CD4-positive, alpha-beta T cell treated with Interleukin-4 for 4 hours (primary cell): ENCODE measurements at regions not wholly inside any gene's neighbourhood (a gene's known extent, or its start where the extent isn't known, plus 50 kb on each side); places are given as distances from the start of the nearest gene placed in this dataset.

ENCODE experiments used
- DNase-seq: peaks from one replicate; pipeline ENCODE4 v3.0.0-alpha.2; 2020

DNA sequence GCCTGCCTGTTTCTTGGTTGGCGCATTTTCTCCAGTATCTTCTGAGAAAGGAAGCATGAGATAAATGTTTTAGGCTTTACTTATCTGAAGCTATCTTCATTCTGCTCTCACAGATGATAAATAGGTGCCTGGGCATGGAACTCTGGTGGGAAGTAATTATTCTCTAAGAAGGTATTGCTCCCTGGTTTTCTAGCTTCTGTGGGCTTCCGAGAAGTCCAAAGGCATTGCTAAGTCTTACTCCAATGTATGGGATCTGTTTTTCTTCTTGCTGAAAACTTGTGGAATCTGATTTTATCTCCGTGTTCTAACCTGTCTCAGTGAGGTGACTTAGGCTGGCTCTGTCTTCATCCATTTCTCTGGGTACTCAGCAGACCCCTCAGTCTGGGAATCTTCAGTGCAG, 224.4 kb upstream of the HS6ST1 start:
- DNase-seq: no peak

DNA sequence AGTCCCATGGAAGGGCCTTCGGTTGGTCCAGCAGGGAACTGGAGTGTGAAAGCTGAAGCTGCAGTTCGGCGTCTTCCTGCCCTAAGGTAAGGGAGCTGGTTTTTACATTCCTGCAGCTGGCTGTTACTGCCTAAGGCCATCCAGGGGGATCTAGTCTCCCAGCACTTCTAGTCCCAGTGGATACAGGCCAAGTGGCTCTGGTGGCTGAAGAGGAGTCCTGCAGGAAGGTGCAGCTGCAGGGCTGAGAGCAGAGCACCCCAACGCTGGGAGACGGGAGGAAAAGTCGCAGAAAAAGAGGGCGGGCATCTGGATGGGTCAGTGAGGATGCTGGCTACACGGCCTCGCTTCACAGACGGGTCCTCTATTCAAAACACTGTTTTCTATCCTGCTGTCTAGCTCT, 225.0 kb upstream of the HS6ST1 start:
- no peak for DNase-seq

DNA sequence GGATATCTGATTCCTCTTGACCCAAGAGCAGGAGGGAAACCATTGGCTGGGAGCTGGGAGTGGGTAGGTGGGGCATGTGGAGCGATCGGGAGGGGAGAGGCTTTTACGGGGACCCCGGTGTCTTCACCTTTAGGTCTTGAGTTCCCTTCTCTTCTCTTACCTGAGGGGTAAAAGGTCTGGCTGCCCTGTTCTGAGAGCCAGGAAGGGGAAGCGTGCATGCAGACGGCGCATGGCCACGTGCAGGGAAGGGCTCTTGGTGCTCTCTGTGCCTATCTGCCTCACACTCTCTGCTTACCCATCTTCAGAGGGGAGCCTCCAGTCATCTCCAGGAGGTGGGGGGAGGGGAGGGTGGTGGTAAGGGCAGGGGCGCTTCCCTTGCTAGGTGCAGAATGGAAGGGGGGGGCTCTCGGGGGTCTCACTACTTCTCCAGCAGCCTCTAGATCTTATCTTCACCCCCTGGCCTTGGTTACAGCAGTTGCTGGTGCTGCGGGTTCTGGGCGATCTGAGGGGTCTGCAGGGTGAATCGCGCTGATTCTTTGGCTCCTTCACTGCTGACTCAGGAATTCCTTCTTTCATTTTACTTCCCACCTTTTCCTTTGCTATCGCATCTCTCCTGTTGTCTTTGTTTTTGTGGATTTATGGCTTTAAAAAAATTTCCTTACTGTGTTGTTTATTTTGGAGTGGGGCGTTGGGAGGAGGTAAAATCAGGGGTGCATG, 225.8 kb upstream of the HS6ST1 start:
- no peak for DNase-seq

DNA sequence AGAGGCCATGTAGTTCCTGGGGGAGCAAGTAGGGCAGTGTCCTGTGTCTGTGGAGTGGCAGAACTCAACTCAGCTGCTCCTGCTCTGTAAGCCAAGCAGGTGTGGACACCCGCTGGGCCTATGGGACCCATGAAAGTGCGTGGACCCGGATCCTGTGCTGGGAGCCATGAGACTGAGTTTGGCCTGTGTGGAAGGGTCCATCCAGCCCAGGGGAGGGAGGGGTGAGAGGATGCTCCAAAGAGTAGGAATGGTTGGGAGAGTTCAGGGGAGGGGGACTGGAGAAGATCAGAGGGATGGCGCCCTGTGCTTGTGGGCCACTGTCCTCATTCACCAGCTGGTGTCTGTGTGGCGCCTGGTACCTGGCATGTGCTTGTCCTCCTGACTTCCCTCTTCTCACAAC, 226.4 kb upstream of the HS6ST1 start:
- no peak for DNase-seq

DNA sequence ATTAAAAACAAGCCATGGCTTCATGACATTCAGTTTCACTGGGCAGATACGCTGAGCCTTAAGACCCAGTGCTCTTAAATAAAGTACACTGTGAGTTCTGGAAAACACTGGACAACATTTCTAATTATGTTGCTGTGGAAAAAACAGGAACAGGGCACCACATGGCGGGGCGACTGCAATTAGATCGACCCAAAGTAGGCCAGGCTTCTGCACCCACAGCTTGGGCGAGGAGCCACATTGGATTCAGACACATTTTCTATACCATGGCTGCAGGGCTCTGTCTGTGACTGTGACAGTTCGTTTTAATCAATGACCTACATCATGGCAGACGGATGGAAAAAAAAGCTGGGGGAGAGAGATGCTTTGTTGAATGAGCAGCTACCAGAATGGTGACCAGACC, 227.2 kb upstream of the HS6ST1 start:
- no peak for DNase-seq

DNA sequence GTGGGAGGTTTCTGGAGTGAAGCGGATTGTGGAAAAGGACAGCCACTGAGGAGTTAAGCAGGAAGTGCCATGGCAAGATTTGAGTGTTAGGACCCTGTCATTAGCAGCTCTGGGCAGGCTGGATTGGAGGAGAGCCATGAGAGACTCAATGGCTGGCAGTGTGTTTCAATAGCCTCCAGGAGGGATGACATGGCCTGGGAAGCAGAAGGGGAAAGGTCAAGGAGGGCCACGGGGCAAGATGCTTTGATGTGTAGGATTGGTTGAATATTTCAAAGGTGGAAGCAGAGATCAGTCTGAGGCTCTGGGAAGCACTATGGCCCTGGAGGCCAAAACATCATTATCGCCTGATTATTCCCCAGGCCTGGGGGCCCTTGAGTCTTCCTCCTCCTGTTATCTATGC, 229.0 kb upstream of the HS6ST1 start:
- no peak for DNase-seq

DNA sequence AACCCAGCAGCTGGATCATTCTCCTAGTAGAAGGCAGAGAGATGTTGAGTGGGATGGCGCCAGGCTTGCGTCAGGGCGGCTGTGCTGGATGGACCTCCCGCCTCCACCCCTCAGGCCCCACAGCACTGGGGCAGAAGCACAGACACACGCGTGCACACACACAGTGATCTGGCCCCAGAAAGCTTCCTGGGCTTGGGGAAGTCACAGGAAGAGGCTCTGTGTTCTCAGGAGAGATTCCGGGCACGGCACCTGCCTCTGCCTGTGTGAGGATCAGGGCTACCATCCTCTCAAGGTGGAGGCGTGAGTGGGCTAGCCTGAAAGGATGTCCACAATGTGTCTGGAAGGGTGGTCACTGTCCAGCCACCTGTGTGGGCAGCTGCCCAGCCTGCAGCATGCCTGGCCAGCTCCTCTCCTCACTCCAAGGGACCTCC, 229.8 kb upstream of the HS6ST1 start:
- DNase-seq: no peak

DNA sequence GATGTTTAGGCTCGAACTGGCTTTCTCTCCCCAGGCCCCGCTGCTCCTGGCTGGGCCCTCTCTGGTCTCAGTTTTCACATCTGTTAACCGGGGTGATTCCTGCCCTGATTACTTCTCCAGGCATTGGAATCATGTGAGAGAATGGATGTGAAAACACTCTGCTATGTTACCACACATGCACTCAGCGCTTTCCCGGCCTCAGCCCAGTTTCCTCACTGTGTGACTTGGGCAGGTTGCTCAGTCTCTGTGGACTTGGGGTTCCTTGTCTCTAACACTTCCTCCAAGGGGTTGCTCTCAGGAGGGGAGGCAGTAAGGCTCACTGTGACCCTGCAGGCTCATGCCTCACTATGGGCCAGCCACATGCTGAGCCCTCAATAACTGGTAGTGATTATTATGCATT, 230.4 kb upstream of the HS6ST1 start:
- DNase-seq: no peak

DNA sequence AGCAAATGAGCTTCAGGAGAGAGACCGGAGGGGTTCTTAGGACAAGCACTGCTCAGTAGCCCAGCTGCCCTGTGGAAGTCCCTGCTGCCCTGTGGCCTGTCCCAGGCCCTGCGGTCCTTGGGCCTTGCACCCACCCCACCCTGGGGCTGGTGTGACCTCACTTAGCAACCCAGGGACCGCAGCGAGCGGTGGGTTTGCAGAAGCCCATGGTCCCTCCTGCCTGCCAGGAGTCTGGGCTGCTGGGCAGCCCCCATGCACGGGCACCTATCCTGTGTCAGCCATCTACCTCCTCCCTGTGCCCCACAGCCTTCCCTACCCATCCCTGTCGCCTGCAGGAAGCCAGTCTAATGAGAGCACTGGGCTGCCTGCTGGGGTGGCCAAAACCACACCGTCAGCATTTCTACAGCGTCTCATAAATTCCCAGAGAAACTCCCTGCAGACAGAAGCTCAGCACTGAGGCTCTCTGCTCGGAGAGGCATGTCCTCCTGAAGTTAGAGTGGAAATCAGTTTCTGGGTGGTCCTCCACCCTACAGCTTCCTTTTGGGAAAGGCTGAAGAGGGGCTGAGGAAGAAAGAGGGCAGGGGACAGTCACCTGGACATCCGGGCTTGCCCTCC, 231.1 kb upstream of the HS6ST1 start:
- DNase-seq: no peak

DNA sequence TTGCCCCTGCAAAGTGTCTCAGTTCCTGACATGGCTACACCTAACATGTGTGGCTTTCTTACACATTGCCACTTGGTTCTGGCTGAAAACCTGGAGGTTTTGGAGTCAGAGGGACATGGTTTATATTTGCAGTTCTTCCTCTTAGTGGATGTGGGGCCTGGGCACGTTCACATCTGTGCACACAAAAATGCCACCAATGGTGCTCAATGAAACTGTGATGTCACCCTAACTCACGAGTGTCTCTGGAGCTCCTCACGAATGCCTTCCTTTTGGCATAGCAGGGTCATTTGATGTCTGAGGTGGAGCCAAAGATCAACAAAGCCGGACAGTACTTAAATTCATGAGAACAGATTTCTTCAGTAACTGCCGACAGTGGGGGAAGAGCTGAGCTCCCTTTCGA, 231.7 kb upstream of the HS6ST1 start:
- no peak for DNase-seq

DNA sequence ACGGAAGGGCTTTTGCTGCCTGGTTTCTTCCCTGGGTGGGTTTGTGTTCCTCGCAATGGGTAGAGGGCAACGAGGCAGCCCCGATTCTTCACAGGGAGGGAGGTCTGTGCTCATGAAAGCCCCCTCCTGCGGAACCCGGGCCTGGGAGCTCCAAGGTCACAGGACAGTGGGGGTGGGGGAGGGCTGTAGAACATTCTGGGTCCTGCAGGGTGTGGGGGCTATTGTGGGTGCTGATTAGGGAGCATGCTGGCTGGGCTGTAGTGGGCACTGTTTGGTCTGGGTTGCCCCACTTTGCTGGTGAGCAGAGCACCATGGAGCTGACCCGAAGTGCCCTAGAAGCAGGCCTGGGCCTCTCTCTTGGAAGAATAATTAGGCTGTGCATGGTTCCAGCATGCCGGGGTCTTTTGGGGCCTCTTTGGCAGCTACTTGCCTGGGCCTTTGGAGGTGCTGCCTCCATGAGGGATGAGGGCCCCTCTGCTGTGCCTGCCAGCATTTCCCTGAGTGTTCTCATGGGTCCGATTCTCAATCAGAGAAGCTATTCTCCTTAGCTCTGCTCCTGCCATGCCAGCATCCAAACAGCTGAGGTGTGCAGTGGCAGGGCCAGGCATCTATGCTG, 232.2 kb upstream of the HS6ST1 start:
- no peak for DNase-seq

DNA sequence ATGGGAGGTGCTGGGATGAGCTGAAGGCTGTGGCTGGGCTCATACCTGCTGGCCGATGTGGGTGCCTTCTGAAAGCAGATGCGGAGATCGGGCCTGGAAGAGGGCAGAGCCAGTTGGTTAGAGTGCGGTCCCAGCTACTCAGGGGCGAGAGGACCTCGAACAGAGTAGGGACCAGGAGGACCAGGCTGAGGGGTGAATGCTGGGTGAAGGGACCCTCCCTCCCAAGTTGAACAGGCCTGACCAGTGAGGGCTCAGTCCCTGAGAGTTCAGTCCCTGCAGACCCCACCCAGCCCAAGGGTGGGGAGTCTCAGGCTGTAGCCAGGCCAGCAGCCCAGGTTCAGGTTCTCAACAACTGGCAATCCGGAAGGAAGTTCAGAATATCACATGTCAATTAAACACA, 232.8 kb upstream of the HS6ST1 start:
- no peak for DNase-seq

DNA sequence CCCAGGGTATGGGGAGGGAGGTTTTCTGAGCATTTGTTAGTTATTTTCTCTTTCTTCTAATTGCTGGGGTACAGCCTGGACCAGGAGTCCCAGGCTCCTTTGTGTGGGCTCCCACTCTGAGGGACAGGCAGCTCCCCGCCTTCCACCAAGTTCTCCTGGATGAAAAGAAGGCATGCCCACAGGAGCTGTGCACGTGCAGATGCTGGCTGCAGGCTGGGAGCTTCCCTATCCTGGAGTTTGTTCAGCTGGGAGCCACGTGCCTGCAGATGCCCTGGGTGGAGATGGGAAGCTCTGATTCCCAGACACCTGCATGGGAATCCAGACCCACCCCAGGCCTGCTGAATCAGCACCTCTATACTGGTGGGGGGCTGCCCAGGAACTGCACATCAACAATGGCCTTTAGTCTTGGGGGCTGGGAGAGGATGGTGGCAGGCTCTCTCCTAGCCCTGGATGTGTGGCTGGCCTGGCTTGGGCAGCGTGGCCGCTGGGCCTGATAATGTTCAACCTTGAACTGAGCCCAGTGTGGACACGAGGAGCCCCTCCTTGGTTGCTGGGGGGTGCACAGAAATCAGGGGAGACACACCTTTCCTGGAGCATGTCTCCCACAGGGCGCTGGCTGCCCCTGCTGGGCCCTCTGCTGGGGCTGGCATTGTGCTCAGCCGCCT, 233.6 kb upstream of the HS6ST1 start:
- DNase-seq: no peak

DNA sequence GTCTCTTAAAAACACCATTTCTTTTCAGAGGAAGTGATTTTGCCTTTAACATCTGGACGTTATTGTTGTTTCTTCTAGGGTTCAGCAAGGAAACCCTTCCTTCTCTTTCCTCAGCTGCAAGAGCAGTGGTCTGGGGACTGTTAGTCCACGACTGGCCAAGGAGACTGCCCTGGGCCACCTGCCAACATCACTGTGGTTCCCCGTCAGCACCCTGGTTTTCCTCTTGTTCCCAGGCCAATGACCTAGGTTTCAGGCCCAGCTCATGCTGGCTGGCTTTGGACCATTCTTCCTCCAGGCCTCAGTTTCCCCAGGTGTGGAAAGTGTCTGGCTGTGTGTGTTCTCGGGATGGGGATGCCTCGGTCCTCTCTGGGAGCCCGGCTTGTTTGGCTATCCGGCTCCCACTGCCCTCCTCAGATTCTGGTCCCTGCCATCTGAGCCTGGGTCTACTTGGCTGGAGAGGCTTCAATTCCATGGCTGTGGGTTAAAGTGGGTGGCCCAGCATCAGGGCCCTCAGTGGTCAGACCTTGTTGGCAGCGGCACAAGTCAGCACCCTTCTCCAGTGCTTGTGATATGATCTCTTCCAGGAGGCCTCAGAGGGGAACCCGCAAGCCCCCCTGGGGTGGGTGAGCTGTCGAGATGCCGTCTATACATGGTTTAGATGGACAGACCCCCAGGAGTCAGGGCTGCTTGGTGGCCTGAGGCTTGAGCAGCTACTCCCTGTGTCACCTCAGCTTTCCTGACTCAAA, 234.3 kb upstream of the HS6ST1 start:
- no peak for DNase-seq

DNA sequence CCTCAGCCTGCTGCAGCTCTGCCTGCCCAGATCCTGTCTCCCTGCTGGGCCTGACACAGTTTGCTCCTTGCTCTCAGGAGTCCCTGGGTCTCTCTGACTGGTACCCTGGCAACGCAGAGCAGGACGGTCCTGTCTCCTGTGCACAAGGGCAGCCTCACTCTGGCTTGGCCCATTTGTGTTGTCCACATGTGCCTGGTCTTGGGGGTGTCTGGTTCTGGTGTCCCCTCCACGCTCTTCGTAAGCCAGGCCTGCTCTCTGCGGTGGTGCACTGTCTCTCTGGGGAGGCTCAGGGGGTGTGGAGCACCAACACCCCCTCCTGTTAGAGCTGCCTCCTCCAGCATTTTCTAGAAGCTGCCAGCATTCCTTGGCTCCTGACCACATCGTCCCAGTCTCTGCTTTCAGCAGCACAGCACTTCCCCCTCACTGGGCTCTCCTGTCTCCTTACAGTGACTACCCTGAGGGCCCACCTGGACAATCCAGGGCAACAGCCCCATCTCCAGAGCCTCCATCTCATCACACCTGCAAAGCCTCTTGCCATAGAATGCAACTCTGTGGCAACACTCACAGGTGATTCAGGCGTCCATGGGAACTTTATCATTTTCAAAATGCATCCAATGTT, 235.6 kb upstream of the HS6ST1 start:
- DNase-seq: no peak

DNA sequence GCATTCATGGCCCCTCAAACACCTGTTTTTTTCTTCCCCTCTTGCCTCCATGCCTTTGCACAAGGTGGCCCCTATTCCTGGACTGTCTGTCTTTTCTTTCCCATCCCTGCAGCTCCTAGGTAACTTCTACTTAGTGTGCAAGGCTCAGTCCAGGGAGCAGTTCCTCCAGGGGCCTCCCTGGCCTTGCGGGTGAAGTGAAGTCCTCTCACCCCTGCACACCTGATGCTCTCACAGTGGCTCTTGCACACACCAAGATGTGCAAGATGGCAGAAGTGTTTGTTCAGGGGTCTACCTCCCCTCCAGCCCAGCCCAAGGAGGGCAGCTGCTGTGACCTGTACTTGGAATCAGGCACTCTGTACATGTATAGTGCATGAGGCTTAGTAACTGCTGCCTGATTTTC, 236.8 kb upstream of the HS6ST1 start:
- no peak for DNase-seq

DNA sequence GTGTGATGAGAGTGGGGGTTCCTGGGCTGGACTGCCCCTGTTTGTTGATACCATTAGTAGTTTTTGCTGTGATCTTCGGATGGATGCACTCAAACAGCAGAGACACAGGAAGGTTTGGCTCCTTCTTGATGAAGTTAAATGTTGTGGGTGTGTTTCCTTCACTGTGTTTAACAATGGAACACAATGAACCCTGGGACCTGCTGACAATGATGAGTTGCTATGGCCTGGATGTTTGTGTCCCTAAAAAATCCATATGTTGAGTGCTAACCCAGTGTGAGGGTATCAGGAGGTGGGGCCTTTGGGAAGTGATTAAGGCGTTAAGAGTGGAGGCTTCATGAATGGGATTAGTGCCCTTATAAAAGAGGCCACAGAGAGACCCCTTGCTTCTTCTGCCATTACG, 237.4 kb upstream of the HS6ST1 start:
- no peak for DNase-seq

DNA sequence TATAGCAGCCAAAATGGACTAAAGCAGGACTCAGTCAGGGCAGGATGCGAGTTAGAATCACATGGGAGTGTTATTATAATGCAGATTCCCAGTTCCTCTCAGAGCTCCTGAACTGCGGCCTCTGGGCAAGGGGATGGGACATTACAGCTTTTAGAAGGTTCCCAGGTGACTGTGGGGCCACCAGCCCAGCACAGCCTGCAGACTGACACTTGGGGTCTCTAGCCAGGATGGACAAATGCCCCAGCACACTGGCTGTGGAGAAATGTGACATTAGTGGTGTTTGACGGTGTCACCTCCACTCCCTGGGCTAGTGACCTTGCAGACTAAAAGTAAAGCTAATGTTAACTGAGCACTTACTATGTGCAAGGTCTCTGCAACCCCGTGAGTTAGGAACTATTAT, 238.0 kb upstream of the HS6ST1 start:
- DNase-seq: no peak

DNA sequence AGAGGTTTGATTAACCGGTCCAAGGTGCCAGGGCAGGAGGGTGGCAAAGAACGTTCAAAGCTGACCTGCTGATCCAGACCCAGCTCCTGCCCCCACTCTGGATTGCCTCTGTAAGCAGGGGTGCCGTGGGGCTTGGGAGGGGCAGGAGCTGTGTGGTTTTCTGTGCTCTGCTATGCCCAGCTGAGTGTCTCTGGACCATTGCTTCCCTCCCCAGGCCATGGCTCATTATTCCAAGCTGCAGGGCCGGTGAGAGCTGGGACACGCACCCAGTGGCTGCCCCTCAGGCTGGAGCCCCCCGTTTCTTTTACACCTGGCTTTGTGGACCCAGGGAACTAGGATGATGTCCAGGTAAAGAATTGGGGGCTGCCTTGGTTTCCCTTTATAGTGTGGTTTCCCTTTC, 238.4 kb upstream of the HS6ST1 start:
- DNase-seq: no peak

DNA sequence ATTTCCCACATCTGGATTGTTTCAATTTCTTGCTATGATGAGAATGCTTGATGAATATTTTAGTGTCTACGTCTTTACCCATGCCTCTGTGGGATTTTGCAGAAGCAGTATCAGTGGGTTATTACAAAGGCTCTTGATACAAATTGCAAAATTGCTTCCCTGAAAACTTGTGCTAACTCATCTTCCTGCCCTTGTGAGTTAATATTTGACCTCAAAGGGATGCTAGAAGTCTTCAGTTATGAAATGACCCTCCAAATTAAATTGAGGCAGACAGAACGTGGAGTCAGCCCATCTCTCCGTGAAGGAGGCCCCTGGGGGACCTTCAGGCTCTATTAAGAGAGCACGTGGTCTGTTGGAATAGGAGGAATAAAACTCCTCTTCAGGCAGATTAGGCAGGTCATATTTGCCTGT, 239.2 kb upstream of the HS6ST1 start:
- no peak for DNase-seq

DNA sequence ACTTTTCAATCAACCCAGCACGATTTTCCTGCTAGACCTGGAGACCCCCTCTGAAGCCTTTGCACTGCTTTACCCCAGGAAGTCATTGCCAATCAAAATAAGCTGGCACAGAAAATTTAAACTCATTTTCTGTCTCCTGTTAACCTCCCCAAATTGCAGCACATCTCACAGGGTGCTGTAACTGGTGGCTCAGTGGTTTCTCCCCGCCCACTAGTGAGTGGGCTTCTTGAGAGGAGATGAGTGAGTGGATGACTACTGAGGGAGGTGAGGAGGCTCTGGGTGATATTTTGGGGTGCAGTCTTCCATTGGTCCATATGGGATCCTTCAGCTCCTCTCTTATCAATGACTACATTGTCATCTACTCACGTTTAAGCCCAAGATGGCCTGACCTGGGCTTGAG, 239.8 kb upstream of the HS6ST1 start:
- no peak for DNase-seq

DNA sequence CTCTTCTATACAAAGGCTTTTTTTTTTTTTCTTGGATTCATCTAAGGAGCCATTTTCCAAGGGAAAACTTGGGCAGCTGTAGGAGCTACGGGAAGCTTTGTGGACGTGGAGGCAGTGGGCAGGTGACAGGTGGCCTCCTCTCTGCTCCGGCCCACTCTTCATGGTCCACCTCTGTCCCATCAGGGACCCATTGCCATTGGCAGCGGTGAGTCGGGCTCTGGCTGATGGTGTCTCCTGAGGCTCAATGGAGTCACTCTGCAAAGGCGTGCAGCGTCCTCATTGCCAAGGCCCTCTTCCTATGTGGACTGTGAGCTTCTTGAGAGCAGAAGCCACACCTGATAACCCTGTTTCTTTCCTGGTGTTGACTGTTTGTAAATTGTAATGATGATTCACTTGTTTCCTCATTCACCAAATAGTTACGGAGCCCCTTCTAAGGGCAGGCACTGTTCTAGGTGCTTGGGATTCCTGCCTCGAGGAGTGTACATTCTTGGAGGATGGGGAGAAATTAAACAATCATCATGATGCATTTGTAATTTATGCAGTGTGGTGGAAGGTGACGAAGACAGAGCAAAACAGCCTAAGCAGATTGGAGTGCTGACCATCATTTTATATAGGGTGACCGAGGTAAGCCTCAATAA, 240.3 kb upstream of the HS6ST1 start:
- DNase-seq: no peak
